Liver (tissue), 8 donors: ENCODE measurements at regions not wholly inside any gene's neighbourhood (a gene's known extent, or its start where the extent isn't known, plus 50 kb on each side); places are given as distances from the start of the nearest gene placed in this dataset.

ENCODE experiments used
- DNase-seq: peaks from one replicate; pipeline ENCODE4 v3.0.0-alpha.2; 2017; ENCODE audit warnings: low spot score
- H3K27ac ChIP-seq, 2 donors: one replicate each; pipeline ENCODE4 v1.7.0; 2013; ENCODE audit warnings: inconsistent platforms in 2 of 2, low read length in 2 of 2, control low read depth in 1 of 2, low read depth in 1 of 2, mild to moderate bottlenecking in 1 of 2
- H3K27me3 ChIP-seq, 4 donors: one replicate each; pipeline versions ENCODE4 v1.6.1 to v1.7.0; 2013; ENCODE audit warnings: low read length in 3 of 4, inconsistent platforms in 1 of 4, mild to moderate bottlenecking in 1 of 4, moderate library complexity in 1 of 4; ENCODE audit not compliant: control insufficient read depth in 4 of 4, insufficient read depth in 4 of 4
- H3K36me3 ChIP-seq, 4 donors: one replicate each; pipeline versions ENCODE4 v1.6.1 to v1.7.0; 2013; ENCODE audit warnings: low read length in 3 of 4, mild to moderate bottlenecking in 3 of 4, low read depth in 1 of 4, moderate library complexity in 1 of 4; ENCODE audit not compliant: control insufficient read depth in 4 of 4, insufficient read depth in 3 of 4
- H3K4me1 ChIP-seq, 4 donors: one replicate each; pipeline versions ENCODE4 v1.6.1 to v1.7.0; 2013; ENCODE audit warnings: low read length in 3 of 4, mild to moderate bottlenecking in 3 of 4, moderate library complexity in 1 of 4; ENCODE audit not compliant: control insufficient read depth in 4 of 4, insufficient read depth in 4 of 4
- H3K4me3 ChIP-seq, 3 donors: one replicate each; pipeline versions ENCODE4 v1.6.1 to v1.7.0; 2013; ENCODE audit warnings: low read length in 3 of 3, control low read depth in 1 of 3, low read depth in 1 of 3, mild to moderate bottlenecking in 1 of 3
- H3K9ac ChIP-seq, 2 donors: one replicate each; pipeline ENCODE4 v1.7.0; 2013; ENCODE audit warnings: low read length in 2 of 2, mild to moderate bottlenecking in 2 of 2, moderate library complexity in 2 of 2, control low read depth in 1 of 2, low read depth in 1 of 2
- H3K9me3 ChIP-seq, 4 donors: one replicate each; pipeline versions ENCODE4 v1.6.1 to v1.7.0; 2013; ENCODE audit warnings: low read length in 3 of 4; ENCODE audit not compliant: control insufficient read depth in 4 of 4
- ATF3 ChIP-seq: IDR thresholded peaks from 2 replicates; pipeline ENCODE4 v1.6.1; 2016; ENCODE audit warnings: antibody characterized with exemption
- CTCF ChIP-seq: fragments of 150-350 bp; IDR thresholded peaks from 2 replicates; pipeline ENCODE4 v1.5.1; 2017; ENCODE audit warnings: improper control_type of control experiment, low read depth, low read length; ENCODE audit not compliant: missing input control
- EGR1 ChIP-seq, 2 donors: IDR thresholded peaks; 2 replicates each; pipeline ENCODE4 v1.6.1; 2016 to 2018; ENCODE audit warnings: antibody characterized with exemption in 2 of 2, low read depth in 2 of 2
- FOXA1 ChIP-seq: IDR thresholded peaks from 2 replicates; pipeline ENCODE4 v1.6.1; 2016; ENCODE audit warnings: antibody characterized with exemption
- FOXA2 ChIP-seq: IDR thresholded peaks from 2 replicates; pipeline ENCODE4 v1.6.1; 2016; ENCODE audit warnings: antibody characterized with exemption
- GABPA ChIP-seq, 2 donors: IDR thresholded peaks in 1 of 2; conservative IDR thresholded peaks in 1 of 2; 2 replicates each; pipeline ENCODE4 v1.6.1; 2016; ENCODE audit warnings: antibody characterized with exemption in 2 of 2, mild to moderate bottlenecking in 1 of 2, moderate library complexity in 1 of 2
- HNF4A ChIP-seq, 2 donors: conservative IDR thresholded peaks; 2 replicates each; pipeline ENCODE4 v1.6.1; 2016; ENCODE audit warnings: antibody characterized with exemption in 2 of 2, mild to moderate bottlenecking in 2 of 2
- HNF4G ChIP-seq: IDR thresholded peaks from 2 replicates; pipeline ENCODE4 v1.6.1; 2016; ENCODE audit warnings: antibody characterized with exemption
- JUND ChIP-seq, 2 donors: IDR thresholded peaks; 2 replicates each; pipeline ENCODE4 v1.6.1; 2016; ENCODE audit warnings: antibody characterized with exemption in 2 of 2
- MAX ChIP-seq: IDR thresholded peaks from 2 replicates; pipeline ENCODE4 v1.6.1; 2016; ENCODE audit warnings: antibody characterized with exemption
- NR2F2 ChIP-seq: IDR thresholded peaks from 2 replicates; pipeline ENCODE4 v1.6.1; 2016; ENCODE audit warnings: antibody characterized with exemption
- RAD21 ChIP-seq, 2 donors: IDR thresholded peaks; 2 replicates each; pipeline ENCODE4 v1.6.1; 2016; ENCODE audit warnings: antibody characterized with exemption in 2 of 2, mild to moderate bottlenecking in 2 of 2
- REST ChIP-seq: IDR thresholded peaks from 2 replicates; pipeline ENCODE4 v1.6.1; 2016; ENCODE audit warnings: antibody characterized with exemption, mild to moderate bottlenecking
- RXRA ChIP-seq, 2 donors: IDR thresholded peaks; 2 replicates each; pipeline ENCODE4 v1.6.1; 2017 to 2018; ENCODE audit warnings: antibody characterized with exemption in 2 of 2, mild to moderate bottlenecking in 1 of 2
- SP1 ChIP-seq: IDR thresholded peaks from 2 replicates; pipeline ENCODE4 v1.6.1; 2018; ENCODE audit warnings: antibody characterized with exemption, mild to moderate bottlenecking
- TAF1 ChIP-seq: conservative IDR thresholded peaks from 2 replicates; pipeline ENCODE4 v1.6.1; 2016; ENCODE audit warnings: antibody characterized with exemption, mild to moderate bottlenecking
- YY1 ChIP-seq: IDR thresholded peaks from 2 replicates; pipeline ENCODE4 v1.6.1; 2016; ENCODE audit warnings: antibody characterized with exemption, mild to moderate bottlenecking
- ZBTB33 ChIP-seq: IDR thresholded peaks from 2 replicates; pipeline ENCODE4 v1.6.1; 2016; ENCODE audit warnings: antibody characterized with exemption
- WGBS: extraction: QIAGEN DNeasy Blood & Tissue Kit; methylation state at CpG from one replicate; pipeline ENCODE4 v1.1.7; 2013; 5-methylcytosine and 5-hydroxymethylcytosine counted together
- donor health status: healthy.
- donor health status: healthy.
- donor health status: healthy.
- donor health status: healthy.
- donor health status: healthy.

- no peaks in the 10 kb centered on the region for H3K4me1 ChIP-seq
- H3K9ac ChIP-seq, result no peak overlapping the region
- H3K27ac ChIP-seq, result no peak overlapping the region
- no peaks in the 10 kb centered on the region for H3K9me3 ChIP-seq
- DNase-seq, result no peak
- WGBS, result 51% methylated on average over 3 of the region's 3 CpGs
- no peak overlapping the region for H3K4me3 ChIP-seq
- H3K36me3 ChIP-seq, result no peaks in the 10 kb centered on the region
- H3K27me3 ChIP-seq, result peaks cover 0 to 11% (median under 1%) of the 10 kb centered on the region in 4 donors
- no peak for TF ChIP-seq YY1
Observed at GRCh38 chr12:125685915-125686314, 620.7 kb downstream of the AACS start.

- Histone ChIP-seq H3K27ac (no peak overlapping the region), H3K27me3 (peaks cover 0 to 12% (median under 1%) of the 10 kb centered on the region in 4 donors), H3K4me3 (no peak overlapping the region), H3K4me1 (no peaks in the 10 kb centered on the region), H3K36me3 (no peaks in the 10 kb centered on the region), H3K9me3 (no peaks in the 10 kb centered on the region), H3K9ac (no peak overlapping the region)
- DNase-seq, result no peak
- 54% methylated on average over 3 of the region's 3 CpGs for WGBS
- TF ChIP-seq EGR1 (IDR thresholded peaks at IDR 0.05; ENCODE audit: low read depth in 2 of 2), result no peak
- no peak for TF ChIP-seq MAX
- TF ChIP-seq SP1, result no peak
- TF ChIP-seq RXRA (IDR thresholded peaks at IDR 0.05), result no peak
- TF ChIP-seq FOXA1, result no peak
- TF ChIP-seq GABPA (IDR thresholded peaks at IDR 0.05 in 1 of 2, conservative IDR thresholded peaks at IDR 0.05 in 1 of 2), result no peak
- TF ChIP-seq YY1, result no peak
- TF ChIP-seq TAF1, result no peak
- no peak for TF ChIP-seq HNF4G
- TF ChIP-seq JUND (IDR thresholded peaks at IDR 0.05), result no peak
- no peak for TF ChIP-seq ZBTB33
- no peak for TF ChIP-seq HNF4A (conservative IDR thresholded peaks at IDR 0.05)
- TF ChIP-seq ATF3, result no peak
- no peak for TF ChIP-seq CTCF
- TF ChIP-seq NR2F2, result no peak
- no peak for TF ChIP-seq RAD21 (IDR thresholded peaks at IDR 0.05)
- no peak for TF ChIP-seq REST
- TF ChIP-seq FOXA2, result no peak
Observed at GRCh38 chr12:125687403-125687802, 622.2 kb downstream of the AACS start.
